Osteoblast (primary cell): ENCODE measurements at regions not wholly inside any gene's neighbourhood (a gene's known extent, or its start where the extent isn't known, plus 50 kb on each side); places are given as distances from the start of the nearest gene placed in this dataset.

ENCODE experiments used
- DNase-seq: peaks from one replicate; pipeline ENCODE4 v3.0.0; 2011; ENCODE audit warnings: low spot score, mixed read lengths; ENCODE audit not compliant: insufficient read length; ENCODE audit errors: missing footprints
- H2AFZ ChIP-seq: 2 replicates; pipeline ENCODE4 v1.6.0; 2011; ENCODE audit warnings: mild to moderate bottlenecking, low read length
- H3K27ac ChIP-seq: 2 replicates; pipeline ENCODE4 v1.5.1; 2011; ENCODE audit warnings: mild to moderate bottlenecking, low read depth, low read length, moderate library complexity
- H3K27me3 ChIP-seq: 2 replicates; pipeline ENCODE4 v1.6.0; 2012; ENCODE audit warnings: mild to moderate bottlenecking, control low read depth, inconsistent platforms, low read length, moderate library complexity; ENCODE audit not compliant: insufficient read depth
- H3K36me3 ChIP-seq: 2 replicates; pipeline ENCODE4 v1.5.1; 2011; ENCODE audit warnings: mild to moderate bottlenecking, low read length, control low read depth, moderate library complexity; ENCODE audit not compliant: insufficient read depth
- H3K4me1 ChIP-seq: 2 replicates; pipeline ENCODE4 v1.5.1; 2011; ENCODE audit warnings: mild to moderate bottlenecking, low read length, control low read depth, moderate library complexity; ENCODE audit not compliant: insufficient read depth
- H3K4me2 ChIP-seq: 2 replicates; pipeline ENCODE4 v1.6.0; 2011; ENCODE audit warnings: mild to moderate bottlenecking, low read length; ENCODE audit not compliant: insufficient read depth
- H3K4me3 ChIP-seq: fragments of 200-600 bp; sonication (generic); 3 replicates; pipeline ENCODE4 v1.5.1; 2012; ENCODE audit warnings: mild to moderate bottlenecking, low read length, inconsistent platforms; ENCODE audit not compliant: insufficient read depth
- H3K79me2 ChIP-seq: 2 replicates; pipeline ENCODE4 v1.6.0; 2012; ENCODE audit warnings: mild to moderate bottlenecking, low read length, control low read depth, inconsistent platforms; ENCODE audit not compliant: insufficient read depth
- H3K9me3 ChIP-seq: 2 replicates; pipeline ENCODE4 v1.5.1; 2011; ENCODE audit warnings: low read depth, low read length, control low read depth
- H4K20me1 ChIP-seq: 2 replicates; pipeline ENCODE4 v1.6.0; 2012; ENCODE audit warnings: mild to moderate bottlenecking, low read length, control low read depth; ENCODE audit not compliant: insufficient read depth
- TF ChIP-seq, protein P1 (sequence below): IDR thresholded peaks from 2 replicates; pipeline ENCODE4 v1.5.1; 2011; ENCODE audit warnings: mild to moderate bottlenecking, low read depth, low read length, moderate library complexity; ENCODE audit errors: extremely low read depth

DNA sequence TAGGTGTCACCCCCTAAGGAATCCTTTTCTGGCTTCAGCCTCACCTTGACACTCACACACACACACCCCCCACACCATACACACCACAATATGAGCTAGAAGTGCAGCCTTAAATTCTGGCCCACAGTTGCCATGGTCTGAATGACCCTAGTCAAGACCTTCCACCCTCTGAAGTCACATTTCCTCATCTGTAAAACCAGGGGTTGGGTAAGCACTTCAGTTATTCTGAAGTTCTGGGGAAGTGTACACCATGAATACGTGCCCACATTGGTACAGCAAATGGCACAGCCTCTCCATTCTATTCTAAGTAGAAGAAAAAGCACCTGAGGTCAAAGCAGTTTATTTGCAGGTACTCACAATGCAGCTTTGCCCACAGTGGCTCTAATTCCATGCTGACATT, 372.8 kb upstream of the KLF4 start:
- Histone ChIP-seq H2AFZ (no peak overlapping the region), H3K4me2 (no peak overlapping the region), H3K4me3 (no peak overlapping the region), H3K4me1 (peaks cover 4% of the 10 kb centered on the region), H3K27me3 (no peaks in the 10 kb centered on the region), H3K36me3 (no peaks in the 10 kb centered on the region), H3K79me2 (no peaks in the 10 kb centered on the region), H3K9me3 (no peaks in the 10 kb centered on the region), H3K27ac (no peak overlapping the region), H4K20me1 (no peaks in the 10 kb centered on the region)
- no peak for DNase-seq
- TF ChIP-seq, protein P1, sequence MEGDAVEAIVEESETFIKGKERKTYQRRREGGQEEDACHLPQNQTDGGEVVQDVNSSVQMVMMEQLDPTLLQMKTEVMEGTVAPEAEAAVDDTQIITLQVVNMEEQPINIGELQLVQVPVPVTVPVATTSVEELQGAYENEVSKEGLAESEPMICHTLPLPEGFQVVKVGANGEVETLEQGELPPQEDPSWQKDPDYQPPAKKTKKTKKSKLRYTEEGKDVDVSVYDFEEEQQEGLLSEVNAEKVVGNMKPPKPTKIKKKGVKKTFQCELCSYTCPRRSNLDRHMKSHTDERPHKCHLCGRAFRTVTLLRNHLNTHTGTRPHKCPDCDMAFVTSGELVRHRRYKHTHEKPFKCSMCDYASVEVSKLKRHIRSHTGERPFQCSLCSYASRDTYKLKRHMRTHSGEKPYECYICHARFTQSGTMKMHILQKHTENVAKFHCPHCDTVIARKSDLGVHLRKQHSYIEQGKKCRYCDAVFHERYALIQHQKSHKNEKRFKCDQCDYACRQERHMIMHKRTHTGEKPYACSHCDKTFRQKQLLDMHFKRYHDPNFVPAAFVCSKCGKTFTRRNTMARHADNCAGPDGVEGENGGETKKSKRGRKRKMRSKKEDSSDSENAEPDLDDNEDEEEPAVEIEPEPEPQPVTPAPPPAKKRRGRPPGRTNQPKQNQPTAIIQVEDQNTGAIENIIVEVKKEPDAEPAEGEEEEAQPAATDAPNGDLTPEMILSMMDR, result no peak

DNA sequence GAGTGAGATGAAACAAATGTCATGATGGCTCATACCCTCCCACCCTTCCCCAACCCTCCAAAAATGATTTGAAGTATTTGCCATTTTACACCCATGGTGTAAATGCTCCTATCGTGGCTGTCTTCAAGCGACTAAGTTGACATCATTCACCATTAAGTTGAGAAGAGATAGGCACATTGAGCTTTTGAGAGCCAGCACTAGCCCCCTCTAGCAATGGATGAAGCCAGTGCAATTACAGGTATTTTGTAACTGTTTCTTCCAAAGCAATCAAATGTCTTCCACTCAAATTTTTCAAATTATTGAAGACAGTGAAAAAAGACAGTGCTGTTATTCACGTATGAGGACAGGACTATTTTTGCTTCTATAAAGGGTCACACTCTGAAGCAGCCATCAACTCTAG, 371.5 kb upstream of the KLF4 start:
- Histone ChIP-seq H3K4me3 (no peak overlapping the region), H3K9me3 (no peaks in the 10 kb centered on the region), H3K27me3 (no peaks in the 10 kb centered on the region), H3K79me2 (no peaks in the 10 kb centered on the region), H4K20me1 (no peaks in the 10 kb centered on the region), H2AFZ (no peak overlapping the region), H3K27ac (no peak overlapping the region), H3K4me2 (no peak overlapping the region), H3K4me1 (peaks cover 4% of the 10 kb centered on the region), H3K36me3 (no peaks in the 10 kb centered on the region)
- TF ChIP-seq, protein P1, result no peak
- no peak for DNase-seq

DNA sequence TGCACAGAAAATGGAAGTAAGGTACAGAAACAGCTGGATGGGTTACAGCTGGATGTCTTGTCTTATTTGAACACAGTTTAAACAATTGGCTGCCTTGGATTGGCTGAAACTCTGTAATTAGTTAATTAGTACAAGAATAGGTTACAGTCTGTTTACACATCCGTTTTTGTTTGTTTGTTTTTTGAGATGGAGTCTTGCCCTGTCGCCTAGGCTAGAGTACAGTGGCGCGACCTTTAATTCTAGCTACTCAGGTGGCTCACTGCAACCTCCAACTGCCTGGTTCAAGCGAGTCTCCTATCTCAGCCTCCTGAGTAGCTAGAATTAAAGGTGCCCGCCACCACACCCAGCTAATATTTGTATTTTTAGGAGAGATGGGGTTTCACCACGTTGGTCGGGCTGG, 368.7 kb upstream of the KLF4 start:
- Histone ChIP-seq H3K4me1 (peaks cover 4% of the 10 kb centered on the region), H3K36me3 (no peaks in the 10 kb centered on the region), H3K27ac (no peak overlapping the region), H4K20me1 (no peaks in the 10 kb centered on the region), H3K27me3 (no peaks in the 10 kb centered on the region), H2AFZ (no peak overlapping the region), H3K9me3 (no peaks in the 10 kb centered on the region), H3K4me3 (no peak overlapping the region), H3K4me2 (no peak overlapping the region), H3K79me2 (no peaks in the 10 kb centered on the region)
- TF ChIP-seq, protein P1, result no peak
- DNase-seq, result no peak

DNA sequence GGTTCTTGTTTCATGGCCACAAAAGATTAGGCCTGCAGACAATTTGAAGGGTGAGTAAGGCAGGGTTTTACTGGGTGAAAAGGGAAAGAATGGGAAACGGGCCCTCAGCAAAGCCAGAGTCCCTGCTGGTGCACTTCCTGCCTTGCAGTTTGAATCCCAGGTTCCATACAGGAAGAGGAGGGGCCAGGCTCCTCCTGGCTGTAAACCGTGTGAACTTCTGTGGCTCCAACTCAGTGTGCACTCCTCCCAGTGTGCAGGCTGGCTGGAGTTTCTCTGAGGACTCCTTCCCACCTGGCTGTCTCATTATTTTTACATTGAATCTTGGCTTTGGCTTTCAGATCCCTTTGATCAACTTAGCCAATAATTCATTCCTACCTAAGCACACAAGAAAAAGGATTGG, 367.1 kb upstream of the KLF4 start:
- Histone ChIP-seq H3K4me2 (no peak overlapping the region), H3K27ac (no peak overlapping the region), H4K20me1 (no peaks in the 10 kb centered on the region), H2AFZ (peak overlapping the region; percentile 33), H3K79me2 (no peaks in the 10 kb centered on the region), H3K27me3 (no peaks in the 10 kb centered on the region), H3K4me1 (peaks cover 2% of the 10 kb centered on the region), H3K9me3 (no peaks in the 10 kb centered on the region), H3K4me3 (no peak overlapping the region), H3K36me3 (no peaks in the 10 kb centered on the region)
- no peak for DNase-seq
- TF ChIP-seq, protein P1, result no peak
